ENCODE measurements at regions not wholly inside any gene's neighbourhood (a gene's known extent, or its start where the extent isn't known, plus 50 kb on each side); places are given as distances from the start of the nearest gene placed in this dataset.

DNA sequence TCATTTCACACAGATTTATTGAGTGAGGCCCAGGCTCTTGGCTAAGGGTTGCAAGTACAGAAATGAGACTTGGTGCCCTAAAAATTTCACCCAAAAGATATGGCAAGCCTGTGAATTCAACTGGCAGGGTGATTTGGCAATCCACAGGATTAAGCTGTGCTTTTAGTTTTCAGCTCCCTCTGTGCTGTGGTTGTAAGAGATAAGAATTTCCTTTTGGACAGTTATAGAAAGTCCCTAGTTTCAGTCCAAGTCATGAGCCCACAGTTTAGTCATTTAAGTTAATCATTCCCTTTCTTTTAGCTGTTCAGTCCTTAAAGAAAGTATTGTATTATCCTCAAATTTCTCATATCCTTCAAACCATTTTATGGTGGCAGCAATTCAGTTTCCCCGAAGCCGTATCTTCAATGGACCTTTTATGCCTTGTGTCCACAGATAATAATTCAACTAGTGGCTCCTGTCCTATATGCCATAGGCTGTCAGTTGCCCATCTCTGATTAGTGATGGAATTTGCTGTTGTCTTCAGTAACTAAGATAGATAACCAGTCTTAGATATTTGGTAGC is 73.4 kb upstream of the NAMPT start:
- TF ChIP-seq POLR2A (IDR thresholded peaks at IDR 0.05; ENCODE audit: low read length) = no peak
- no peak for TF ChIP-seq GATA1 (IDR thresholded peaks at IDR 0.05; ENCODE audit: low read depth, low read length)

Measured in erythroblast (primary cell).